ENCODE measurements at regions not wholly inside any gene's neighbourhood (a gene's known extent, or its start where the extent isn't known, plus 50 kb on each side); places are given as distances from the start of the nearest gene placed in this dataset.

GRCh38 chr11:90908074-90908473, 685.2 kb upstream of the CHORDC1 start:
- TF ChIP-seq POLR2A (IDR thresholded peaks at IDR 0.05) (no peak), CTCF (IDR thresholded peaks at IDR 0.05) (no peak)

Data from body of pancreas (tissue), 4 donors.